ENCODE measurements at regions not wholly inside any gene's neighbourhood (a gene's known extent, or its start where the extent isn't known, plus 50 kb on each side); places are given as distances from the start of the nearest gene placed in this dataset.

DNA sequence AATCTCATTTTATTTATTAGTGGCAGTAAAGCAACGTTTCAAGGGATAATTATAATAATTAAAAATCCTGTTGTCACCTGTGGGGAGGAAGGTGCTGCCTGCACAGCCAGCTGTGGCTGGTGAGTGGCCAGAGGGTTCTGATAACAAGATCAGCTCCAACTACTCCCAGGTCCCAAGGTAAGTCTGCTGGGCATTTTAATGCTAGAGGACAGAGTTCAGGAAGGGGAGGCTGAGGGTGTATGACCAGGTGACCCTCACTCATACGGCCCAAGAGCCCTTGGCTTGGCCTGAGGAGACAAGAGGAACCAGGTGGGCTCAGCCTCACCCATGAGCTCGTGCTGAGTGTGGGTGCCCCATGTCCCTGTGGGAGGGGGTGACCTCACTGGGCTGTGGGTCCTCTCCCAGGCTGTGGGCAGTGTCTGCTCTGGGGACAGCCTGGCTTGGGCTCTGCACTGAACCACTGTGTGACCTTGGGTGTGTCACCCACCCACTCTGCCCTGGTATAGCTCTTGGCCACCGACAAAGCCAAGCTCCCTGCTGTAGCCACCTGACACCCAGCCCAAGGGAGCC is 223.8 kb downstream of the PTPRU start:
- TF ChIP-seq CTCF (IDR thresholded peaks at IDR 0.05) (no peak), POLR2A (IDR thresholded peaks at IDR 0.05) (no peak), EP300 (IDR thresholded peaks at IDR 0.05) (no peak)

Measured in ovary (tissue), 3 donors.